Karpas-422 (cell line): ENCODE measurements at regions not wholly inside any gene's neighbourhood (a gene's known extent, or its start where the extent isn't known, plus 50 kb on each side); places are given as distances from the start of the nearest gene placed in this dataset.

ENCODE experiments used
- DNase-seq: peaks from one replicate; pipeline ENCODE4 v3.0.0-alpha.2; 2015
- H2AFZ ChIP-seq: fragments of 200-600 bp; sonication (generic); 2 replicates; pipeline ENCODE4 v1.6.1; 2014; ENCODE audit warnings: antibody characterized with exemption, low read length, mixed read lengths
- H3K27ac ChIP-seq: fragments of 200-600 bp; sonication (generic); 2 replicates; pipeline ENCODE4 v1.5.1; 2014; ENCODE audit warnings: mild to moderate bottlenecking, low read length, moderate library complexity
- H3K27me3 ChIP-seq: fragments of 200-600 bp; sonication (generic); 2 replicates; pipeline ENCODE4 v1.6.1; 2014; ENCODE audit warnings: low read length, mixed read lengths
- H3K36me3 ChIP-seq: fragments of 200-600 bp; sonication (generic); 2 replicates; pipeline ENCODE4 v1.6.1; 2014; ENCODE audit warnings: low read length, mixed read lengths; ENCODE audit not compliant: insufficient read depth
- H3K4me1 ChIP-seq: fragments of 200-600 bp; sonication (generic); 2 replicates; pipeline ENCODE4 v1.6.1; 2014; ENCODE audit warnings: mild to moderate bottlenecking, low read length, mixed read lengths
- H3K4me2 ChIP-seq: fragments of 200-600 bp; sonication (generic); 2 replicates; pipeline ENCODE4 v1.6.1; 2014; ENCODE audit warnings: low read length, low read depth, mild to moderate bottlenecking; ENCODE audit not compliant: poor library complexity, severe bottlenecking
- H3K4me3 ChIP-seq: fragments of 200-600 bp; sonication (generic); 2 replicates; pipeline ENCODE4 v1.5.1; 2014; ENCODE audit warnings: mild to moderate bottlenecking, antibody characterized with exemption, low read length, mixed read lengths
- H3K79me2 ChIP-seq: fragments of 200-600 bp; sonication (generic); 2 replicates; pipeline ENCODE4 v1.6.1; 2014; ENCODE audit warnings: mild to moderate bottlenecking, low read length, mixed read lengths
- H3K9ac ChIP-seq: fragments of 200-600 bp; sonication (generic); 2 replicates; pipeline ENCODE4 v1.6.0; 2014; ENCODE audit warnings: low read length
- H3K9me2 ChIP-seq: fragments of 200-600 bp; sonication (generic), shearing (Covaris generic); replicated peaks from 2 replicates; pipeline ENCODE4 v1.6.0; 2014; ENCODE audit warnings: mild to moderate bottlenecking, low read length, moderate library complexity; ENCODE audit not compliant: insufficient read depth
- H3K9me3 ChIP-seq: fragments of 300-700, 200-600 bp; sonication (generic); 2 replicates; pipeline ENCODE4 v1.6.1; 2014; ENCODE audit warnings: low read length, mixed read lengths
- H4K20me1 ChIP-seq: fragments of 200-600 bp; sonication (generic); 2 replicates; pipeline ENCODE4 v1.6.1; 2014; ENCODE audit warnings: mild to moderate bottlenecking, antibody characterized with exemption, low read length, low read depth; ENCODE audit not compliant: insufficient read depth

- Histone ChIP-seq H3K79me2 (no peaks in the 10 kb centered on the region), H3K4me3 (no peak overlapping the region), H4K20me1 (no peaks in the 10 kb centered on the region), H3K27ac (no peak overlapping the region), H3K9me3 (no peaks in the 10 kb centered on the region), H3K4me1 (no peaks in the 10 kb centered on the region), H2AFZ (no peak overlapping the region), H3K4me2 (no peak overlapping the region), H3K9me2 (no peaks in the 10 kb centered on the region), H3K36me3 (no peaks in the 10 kb centered on the region), H3K27me3 (no peaks in the 10 kb centered on the region), H3K9ac (no peak overlapping the region)
- no peak for DNase-seq
Observed at GRCh38 chr10:121073728-121074127, 222.6 kb downstream of the WDR11 start.

GRCh38 chr10:121076776-121077715, 225.9 kb downstream of the WDR11 start:
- no peak for DNase-seq

GRCh38 chr10:121078036-121078435, 226.9 kb downstream of the WDR11 start:
- H3K27me3 ChIP-seq, result no peaks in the 10 kb centered on the region
- no peak overlapping the region for H3K9ac ChIP-seq
- H3K36me3 ChIP-seq, result no peaks in the 10 kb centered on the region
- DNase-seq, result no peak
- no peak overlapping the region for H3K4me2 ChIP-seq
- no peaks in the 10 kb centered on the region for H4K20me1 ChIP-seq
- no peaks in the 10 kb centered on the region for H3K9me2 ChIP-seq
- no peaks in the 10 kb centered on the region for H3K4me1 ChIP-seq
- no peak overlapping the region for H3K27ac ChIP-seq
- H3K4me3 ChIP-seq, result no peak overlapping the region
- no peaks in the 10 kb centered on the region for H3K9me3 ChIP-seq
- H3K79me2 ChIP-seq, result no peaks in the 10 kb centered on the region
- no peak overlapping the region for H2AFZ ChIP-seq

More at GRCh38 chr10:121076776-121077715, 225.9 kb downstream of the WDR11 start:
- Histone ChIP-seq H2AFZ (no peak overlapping the region), H3K79me2 (no peaks in the 10 kb centered on the region), H4K20me1 (no peaks in the 10 kb centered on the region), H3K9ac (no peak overlapping the region), H3K4me2 (no peak overlapping the region), H3K27ac (no peak overlapping the region), H3K9me2 (no peaks in the 10 kb centered on the region), H3K9me3 (no peaks in the 10 kb centered on the region), H3K36me3 (no peaks in the 10 kb centered on the region), H3K4me1 (no peaks in the 10 kb centered on the region), H3K4me3 (no peak overlapping the region), H3K27me3 (no peaks in the 10 kb centered on the region)

GRCh38 chr10:121078672-121079102, 227.5 kb downstream of the WDR11 start:
- H3K9ac ChIP-seq, result no peak overlapping the region
- H2AFZ ChIP-seq, result no peak overlapping the region
- H3K79me2 ChIP-seq, result no peaks in the 10 kb centered on the region
- H3K9me3 ChIP-seq, result no peaks in the 10 kb centered on the region
- no peaks in the 10 kb centered on the region for H3K4me1 ChIP-seq
- H3K36me3 ChIP-seq, result no peaks in the 10 kb centered on the region
- H3K4me3 ChIP-seq, result no peak overlapping the region
- no peaks in the 10 kb centered on the region for H4K20me1 ChIP-seq
- no peak for DNase-seq
- H3K9me2 ChIP-seq, result no peaks in the 10 kb centered on the region
- H3K27ac ChIP-seq, result no peak overlapping the region
- no peaks in the 10 kb centered on the region for H3K27me3 ChIP-seq
- H3K4me2 ChIP-seq, result no peak overlapping the region

- Histone ChIP-seq H3K9me2 (no peaks in the 10 kb centered on the region), H3K9ac (no peak overlapping the region)
Observed at GRCh38 chr10:121079226-121079625, 228.1 kb downstream of the WDR11 start.

GRCh38 chr10:121080281-121080891, 229.2 kb downstream of the WDR11 start:
- no peaks in the 10 kb centered on the region for H3K4me1 ChIP-seq
- H3K4me3 ChIP-seq, result no peak overlapping the region
- no peaks in the 10 kb centered on the region for H3K9me2 ChIP-seq
- no peaks in the 10 kb centered on the region for H3K9me3 ChIP-seq
- DNase-seq, result no peak
- no peak overlapping the region for H3K4me2 ChIP-seq
- H3K27me3 ChIP-seq, result no peaks in the 10 kb centered on the region
- H3K36me3 ChIP-seq, result no peaks in the 10 kb centered on the region
- H2AFZ ChIP-seq, result no peak overlapping the region
- H3K9ac ChIP-seq, result no peak overlapping the region
- no peak overlapping the region for H3K27ac ChIP-seq
- H3K79me2 ChIP-seq, result no peaks in the 10 kb centered on the region
- H4K20me1 ChIP-seq, result no peaks in the 10 kb centered on the region

More at GRCh38 chr10:121079226-121079625, 228.1 kb downstream of the WDR11 start:
- Histone ChIP-seq H2AFZ (no peak overlapping the region), H3K4me3 (no peak overlapping the region), H3K4me2 (no peak overlapping the region), H4K20me1 (no peaks in the 10 kb centered on the region), H3K4me1 (no peaks in the 10 kb centered on the region), H3K79me2 (no peaks in the 10 kb centered on the region), H3K27ac (no peak overlapping the region), H3K27me3 (no peaks in the 10 kb centered on the region), H3K9me3 (no peaks in the 10 kb centered on the region), H3K36me3 (no peaks in the 10 kb centered on the region)
- no peak for DNase-seq

- Histone ChIP-seq H3K9me3 (no peaks in the 10 kb centered on the region), H3K27me3 (no peaks in the 10 kb centered on the region), H3K4me1 (no peaks in the 10 kb centered on the region), H3K36me3 (no peaks in the 10 kb centered on the region), H3K79me2 (no peaks in the 10 kb centered on the region), H3K9ac (no peak overlapping the region), H3K4me3 (no peak overlapping the region), H2AFZ (no peak overlapping the region), H3K9me2 (no peaks in the 10 kb centered on the region), H4K20me1 (no peaks in the 10 kb centered on the region), H3K4me2 (no peak overlapping the region), H3K27ac (no peak overlapping the region)
- no peak for DNase-seq
Observed at GRCh38 chr10:121081306-121081705, 230.1 kb downstream of the WDR11 start.

GRCh38 chr10:121082984-121083383, 231.8 kb downstream of the WDR11 start:
- H4K20me1 ChIP-seq, result no peaks in the 10 kb centered on the region
- no peak for DNase-seq
- H3K36me3 ChIP-seq, result no peaks in the 10 kb centered on the region
- no peaks in the 10 kb centered on the region for H3K4me1 ChIP-seq
- H3K27ac ChIP-seq, result no peak overlapping the region
- no peaks in the 10 kb centered on the region for H3K9me3 ChIP-seq
- no peak overlapping the region for H3K4me2 ChIP-seq
- no peak overlapping the region for H3K4me3 ChIP-seq
- no peak overlapping the region for H3K9ac ChIP-seq
- H3K9me2 ChIP-seq, result no peaks in the 10 kb centered on the region
- no peaks in the 10 kb centered on the region for H3K79me2 ChIP-seq
- no peak overlapping the region for H2AFZ ChIP-seq
- no peaks in the 10 kb centered on the region for H3K27me3 ChIP-seq
